ENCODE measurements at regions not wholly inside any gene's neighbourhood (a gene's known extent, or its start where the extent isn't known, plus 50 kb on each side); places are given as distances from the start of the nearest gene placed in this dataset.

DNA sequence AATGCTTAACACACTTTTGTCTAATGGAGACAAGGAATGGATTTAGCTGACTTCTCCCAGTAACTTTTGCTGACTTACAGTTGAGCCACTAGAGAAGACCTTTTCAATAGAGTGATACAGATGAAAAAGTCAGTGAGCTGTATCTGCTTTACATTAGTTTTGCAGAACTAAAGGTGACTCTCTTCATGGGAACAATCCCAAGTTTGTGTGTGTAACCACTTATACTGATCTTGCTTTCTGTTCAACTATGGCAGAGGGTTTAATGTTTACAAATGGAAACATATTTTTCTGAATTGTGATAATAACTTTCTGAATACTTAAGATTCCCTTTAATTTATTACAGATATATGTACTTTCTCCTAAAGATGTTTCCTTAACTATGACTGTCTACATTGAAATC is 182.6 kb upstream of the PUDP start:
- H3K4me1 ChIP-seq (ENCODE audit: control insufficient read depth in 5 of 5, insufficient read depth in 5 of 5, low read length in 5 of 5) = no peaks in the 10 kb centered on the region
- no peak for TF ChIP-seq CTCF (IDR thresholded peaks at IDR 0.05; ENCODE audit: control extremely low read depth, extremely low read depth)
- H3K9ac ChIP-seq (ENCODE audit: insufficient read depth in 1 of 2, low read length in 2 of 2) = no peak overlapping the region
- H3K27me3 ChIP-seq (ENCODE audit: control insufficient read depth in 3 of 3, insufficient read depth in 3 of 3, low read length in 2 of 3) = peaks cover 0 to 25% (median 2%) of the 10 kb centered on the region in 3 donors
- H3K36me3 ChIP-seq (ENCODE audit: control insufficient read depth in 4 of 4, insufficient read depth in 4 of 4, low read length in 4 of 4) = peaks cover 0 to 5% (median 2%) of the 10 kb centered on the region in 4 donors
- H3K4me3 ChIP-seq = no peak overlapping the region
- H3K9me3 ChIP-seq (ENCODE audit: control insufficient read depth in 4 of 4, insufficient read depth in 3 of 4, low read length in 3 of 4) = peaks cover 0 to 6% (median 0%) of the 10 kb centered on the region in 4 donors
- DNase-seq = no peak
- no peak overlapping the region for H3K27ac ChIP-seq (ENCODE audit: low read depth in 1 of 2, low read length in 1 of 2)
- no peak for ATAC-seq (ENCODE audit: insufficient read depth, low FRiP score)

GRCh38 chrX:7318661-7319060 is 170.7 kb upstream of the PUDP start:
- H3K9ac ChIP-seq (ENCODE audit: insufficient read depth in 1 of 2, low read length in 2 of 2) = no peak overlapping the region
- no peak for TF ChIP-seq CTCF (IDR thresholded peaks at IDR 0.05; ENCODE audit: control extremely low read depth, extremely low read depth)
- ATAC-seq (ENCODE audit: insufficient read depth, low FRiP score) (no peak), DNase-seq (no peak)
- H3K4me3 ChIP-seq = no peak overlapping the region
- H3K4me1 ChIP-seq (ENCODE audit: control insufficient read depth in 5 of 5, insufficient read depth in 5 of 5, low read length in 5 of 5) = no peaks in the 10 kb centered on the region
- 95 to 96% methylated on average over 2 of the region's 2 CpGs for WGBS, 2 donors
- H3K36me3 ChIP-seq (ENCODE audit: control insufficient read depth in 4 of 4, insufficient read depth in 4 of 4, low read length in 4 of 4) = no peaks in the 10 kb centered on the region
- H3K27me3 ChIP-seq (ENCODE audit: control insufficient read depth in 3 of 3, insufficient read depth in 3 of 3, low read length in 2 of 3) = peaks cover 0 to 12% (median 2%) of the 10 kb centered on the region in 3 donors
- no peaks in the 10 kb centered on the region for H3K9me3 ChIP-seq (ENCODE audit: control insufficient read depth in 4 of 4, insufficient read depth in 3 of 4, low read length in 3 of 4)
- H3K27ac ChIP-seq (ENCODE audit: low read depth in 1 of 2, low read length in 1 of 2) = no peak overlapping the region

- H3K4me3 ChIP-seq = no peak overlapping the region
- no peak for ATAC-seq (ENCODE audit: insufficient read depth, low FRiP score)
- 90 to 96% methylated on average over 7 of the region's 7 CpGs for WGBS, 2 donors
Observed at GRCh38 chrX:7318241-7318640, 170.3 kb upstream of the PUDP start.

More at GRCh38 chrX:7318241-7318640, 170.3 kb upstream of the PUDP start:
- H3K9ac ChIP-seq (ENCODE audit: insufficient read depth in 1 of 2, low read length in 2 of 2) = no peak overlapping the region
- H3K27ac ChIP-seq (ENCODE audit: low read depth in 1 of 2, low read length in 1 of 2) = no peak overlapping the region
- no peak for DNase-seq
- no peak for TF ChIP-seq CTCF (IDR thresholded peaks at IDR 0.05; ENCODE audit: control extremely low read depth, extremely low read depth)
- H3K27me3 ChIP-seq (ENCODE audit: control insufficient read depth in 3 of 3, insufficient read depth in 3 of 3, low read length in 2 of 3) = peaks cover 0 to 16% (median 2%) of the 10 kb centered on the region in 3 donors
- no peaks in the 10 kb centered on the region for H3K4me1 ChIP-seq (ENCODE audit: control insufficient read depth in 5 of 5, insufficient read depth in 5 of 5, low read length in 5 of 5)
- no peaks in the 10 kb centered on the region for H3K9me3 ChIP-seq (ENCODE audit: control insufficient read depth in 4 of 4, insufficient read depth in 3 of 4, low read length in 3 of 4)
- no peaks in the 10 kb centered on the region for H3K36me3 ChIP-seq (ENCODE audit: control insufficient read depth in 4 of 4, insufficient read depth in 4 of 4, low read length in 4 of 4)
